Adrenal gland (tissue), 9 donors: ENCODE measurements at regions not wholly inside any gene's neighbourhood (a gene's known extent, or its start where the extent isn't known, plus 50 kb on each side); places are given as distances from the start of the nearest gene placed in this dataset.

Experiments used
- DNase-seq, 7 donors: peaks; one replicate each; pipeline ENCODE4 v3.0.0-alpha.2; 2019 to 2020
- H3K27ac ChIP-seq, 5 donors: fragments of 200-600 bp; sonication (generic) in 4 of 5; 1 replicate in 3 of 5; 2 replicates in 2 of 5; pipeline versions ENCODE4 v1.5.1 to v1.8.0; 2016 to 2020; ENCODE audit warnings: mild to moderate bottlenecking in 1 of 5
- H3K27me3 ChIP-seq: fragments of 200-600 bp; 2 replicates; pipeline ENCODE4 v1.8.0; 2021
- H3K36me3 ChIP-seq, 2 donors: fragments of 200-600 bp; replicated peaks in 1 of 2; 1 replicate in 1 of 2; 2 replicates in 1 of 2; pipeline versions ENCODE4 v1.5.1 to v1.8.0; 2018 to 2022
- H3K4me1 ChIP-seq, 2 donors: fragments of 200-600 bp; replicated peaks in 1 of 2; 1 replicate in 1 of 2; 2 replicates in 1 of 2; pipeline versions ENCODE4 v1.5.1 to v1.8.0; 2018 to 2021
- H3K4me3 ChIP-seq, 4 donors: fragments of 200-600 bp; sonication (generic) in 3 of 4; one replicate each; pipeline ENCODE4 v1.5.1; 2016 to 2018
- H3K9me3 ChIP-seq, 3 donors: fragments of 200-600 bp; sonication (generic) in 1 of 3; replicated peaks in 1 of 3; 1 replicate in 2 of 3; 2 replicates in 1 of 3; pipeline versions ENCODE4 v1.5.1 to v1.8.0; 2016 to 2021
- CTCF ChIP-seq, 6 experiments: fragments of 450-650 bp in 4 of 6; fragments of 200-600 bp in 2 of 6; sonication (generic) in 1 of 6; IDR thresholded peaks; 1 replicate in 5 of 6; 2 replicates in 1 of 6; pipeline versions ENCODE4 v1.5.1 to v1.8.0; 2016 to 2021; ENCODE audit warnings: antibody characterized with exemption in 6 of 6, mild to moderate bottlenecking in 2 of 6, moderate library complexity in 1 of 6
- POLR2A ChIP-seq, 2 donors: fragments of 450-650 bp; IDR thresholded peaks; one replicate each; pipeline ENCODE4 v1.6.1; 2017; ENCODE audit warnings: antibody characterized with exemption in 2 of 2, mild to moderate bottlenecking in 2 of 2, moderate library complexity in 1 of 2
- WGBS, 4 donors: extraction: QIAGEN DNeasy Blood & Tissue Kit in 2 of 4; methylation state at CpG; one replicate each; pipeline versions ENCODE4 v1.1.5 to v1.1.7; 2013 to 2017; 5-methylcytosine and 5-hydroxymethylcytosine counted together
- intact Hi-C, 2 donors: fragments of 100-400 bp; cut with DNase I; formaldehyde crosslinking; loops; one replicate each; pipeline versions ENCODE4 v1.14.1 to v1.15.0; 2022 to 2023
- donor health status: healthy with polysubstance abuse.
- donor health status: Bipolar disorder and iron deficiency.
- donor health status: DM: yes; HTN: yes; CAD: no.
- donor health status: DM: no; HTN: no; CAD: no.
- donor health status: DM: no; HTN: no; CAD: no.

- intact Hi-C loops = no loop called here
- Histone ChIP-seq H3K4me1 (no peaks in the 10 kb centered on the region), H3K27ac (no peak overlapping the region), H3K4me3 (no peak overlapping the region), H3K9me3 (no peaks in the 10 kb centered on the region), H3K27me3 (peaks cover 3% of the 10 kb centered on the region), H3K36me3 (no peaks in the 10 kb centered on the region)
- WGBS, 4 donors = 71 to 81% (median 73%) methylated on average over 1 of the region's 1 CpG
- TF ChIP-seq POLR2A (IDR thresholded peaks at IDR 0.05) = no peak
- TF ChIP-seq CTCF (IDR thresholded peaks at IDR 0.05) = no peak
- DNase-seq = no peak
Observed at GRCh38 chr16:20218093-20218492, 109.2 kb downstream of the GP2 start.

- TF ChIP-seq POLR2A (IDR thresholded peaks at IDR 0.05) (no peak), CTCF (IDR thresholded peaks at IDR 0.05) (no peak)
- no peaks in the 10 kb centered on the region for H3K4me1 ChIP-seq
- DNase-seq = no peak
- intact Hi-C loops = no loop called here
- H3K27me3 ChIP-seq = peaks cover 3% of the 10 kb centered on the region
- no peaks in the 10 kb centered on the region for H3K36me3 ChIP-seq
- H3K27ac ChIP-seq = no peak overlapping the region
- no peaks in the 10 kb centered on the region for H3K9me3 ChIP-seq
- WGBS, 4 donors = 61 to 74% (median 64%) methylated on average over 15 of the region's 15 CpGs
- H3K4me3 ChIP-seq = no peak overlapping the region
Observed at GRCh38 chr16:20216591-20217217, 110.6 kb downstream of the GP2 start.

GRCh38 chr16:20214401-20214800 lies 112.9 kb downstream of the GP2 start:
- no peak for DNase-seq
- TF ChIP-seq CTCF (IDR thresholded peaks at IDR 0.05) = no peak
- TF ChIP-seq POLR2A (IDR thresholded peaks at IDR 0.05) = no peak
- no peak overlapping the region for H3K4me3 ChIP-seq
- H3K9me3 ChIP-seq = no peaks in the 10 kb centered on the region
- no peaks in the 10 kb centered on the region for H3K4me1 ChIP-seq
- peaks cover 3% of the 10 kb centered on the region for H3K27me3 ChIP-seq
- H3K36me3 ChIP-seq = no peaks in the 10 kb centered on the region
- WGBS, 4 donors = 9 to 24% (median 15%) methylated on average over 2 of the region's 2 CpGs
- H3K27ac ChIP-seq = no peak overlapping the region
- intact Hi-C loops = no loop called here

GRCh38 chr16:20203272-20203671 lies 124.0 kb downstream of the GP2 start:
- H3K4me1 ChIP-seq = no peaks in the 10 kb centered on the region
- TF ChIP-seq POLR2A (IDR thresholded peaks at IDR 0.05) (no peak), CTCF (IDR thresholded peaks at IDR 0.05) (no peak)
- H3K27me3 ChIP-seq = peaks cover 8% of the 10 kb centered on the region
- no peak for DNase-seq
- no peak overlapping the region for H3K27ac ChIP-seq
- intact Hi-C loops = no loop called here
- no peaks in the 10 kb centered on the region for H3K9me3 ChIP-seq
- 70 to 90% (median 74%) methylated on average over 6 of the region's 6 CpGs for WGBS, 4 donors
- H3K36me3 ChIP-seq = no peaks in the 10 kb centered on the region
- H3K4me3 ChIP-seq = no peak overlapping the region
